ENCODE measurements at regions not wholly inside any gene's neighbourhood (a gene's known extent, or its start where the extent isn't known, plus 50 kb on each side); places are given as distances from the start of the nearest gene placed in this dataset.
"Not testable (repeated sequence)": the region's sequence is repeated elsewhere in the genome, so short reads cannot be mapped to it uniquely, and the experiment has no call there.

GRCh38 chr11:90422787-90423186, 199.9 kb upstream of the CHORDC1 start:
- not testable (repeated sequence) for DNase-seq (ENCODE audit: low spot score)

GRCh38 chr11:90414221-90414620, 191.4 kb upstream of the CHORDC1 start:
- DNase-seq (ENCODE audit: low spot score), result no peak

GRCh38 chr11:90407350-90407749, 184.5 kb upstream of the CHORDC1 start:
- DNase-seq (ENCODE audit: low spot score), result no peak

- DNase-seq (ENCODE audit: low spot score), result no peak
Measured at GRCh38 chr11:90392692-90393091, 169.8 kb upstream of the CHORDC1 start.

- DNase-seq (ENCODE audit: low spot score), result no peak
Measured at GRCh38 chr11:90391756-90392155, 168.9 kb upstream of the CHORDC1 start.

- no peak for DNase-seq (ENCODE audit: low spot score)
Measured at GRCh38 chr11:90380206-90380605, 157.4 kb upstream of the CHORDC1 start.

GRCh38 chr11:90373971-90374370, 151.1 kb upstream of the CHORDC1 start:
- DNase-seq (ENCODE audit: low spot score), result no peak

GRCh38 chr11:90364527-90364926, 141.7 kb upstream of the CHORDC1 start:
- DNase-seq (ENCODE audit: low spot score), result no peak

- DNase-seq (ENCODE audit: low spot score), result no peak
Measured at GRCh38 chr11:90363739-90364138, 140.9 kb upstream of the CHORDC1 start.

- DNase-seq (ENCODE audit: low spot score), result no peak
Measured at GRCh38 chr11:90355200-90355599, 132.4 kb upstream of the CHORDC1 start.

GRCh38 chr11:90349731-90350130, 126.9 kb upstream of the CHORDC1 start:
- no peak for DNase-seq (ENCODE audit: low spot score)

GRCh38 chr11:90344546-90344945, 121.7 kb upstream of the CHORDC1 start:
- no peak for DNase-seq (ENCODE audit: low spot score)

GRCh38 chr11:90343673-90344072, 120.8 kb upstream of the CHORDC1 start:
- no peak for DNase-seq (ENCODE audit: low spot score)

- DNase-seq (ENCODE audit: low spot score), result no peak
Measured at GRCh38 chr11:90341986-90342385, 119.1 kb upstream of the CHORDC1 start.

GRCh38 chr11:90332415-90332814, 109.6 kb upstream of the CHORDC1 start:
- no peak for DNase-seq (ENCODE audit: low spot score)

- DNase-seq (ENCODE audit: low spot score), result no peak
Measured at GRCh38 chr11:90330632-90331031, 107.8 kb upstream of the CHORDC1 start.

- no peak for DNase-seq (ENCODE audit: low spot score)
Measured at GRCh38 chr11:90329043-90329442, 106.2 kb upstream of the CHORDC1 start.

- no peak for DNase-seq (ENCODE audit: low spot score)
Measured at GRCh38 chr11:90326647-90327046, 103.8 kb upstream of the CHORDC1 start.

- DNase-seq (ENCODE audit: low spot score), result no peak
Measured at GRCh38 chr11:90323289-90323688, 100.4 kb upstream of the CHORDC1 start.

- DNase-seq (ENCODE audit: low spot score), result no peak
Measured at GRCh38 chr11:90321018-90321417, 98.2 kb upstream of the CHORDC1 start.

- DNase-seq (ENCODE audit: low spot score), result no peak
Measured at GRCh38 chr11:90318651-90319050, 95.8 kb upstream of the CHORDC1 start.

- no peak for DNase-seq (ENCODE audit: low spot score)
Measured at GRCh38 chr11:90310210-90310609, 87.4 kb upstream of the CHORDC1 start.

- no peak for DNase-seq (ENCODE audit: low spot score)
Measured at GRCh38 chr11:90309693-90310092, 86.8 kb upstream of the CHORDC1 start.

- no peak for DNase-seq (ENCODE audit: low spot score)
Measured at GRCh38 chr11:90294526-90294925, 71.7 kb upstream of the CHORDC1 start.

- DNase-seq (ENCODE audit: low spot score), result no peak
Measured at GRCh38 chr11:90294091-90294490, 71.2 kb upstream of the CHORDC1 start.
